ENCODE measurements at regions not wholly inside any gene's neighbourhood (a gene's known extent, or its start where the extent isn't known, plus 50 kb on each side); places are given as distances from the start of the nearest gene placed in this dataset.
"Not testable (repeated sequence)": the region's sequence is repeated elsewhere in the genome, so short reads cannot be mapped to it uniquely, and the experiment has no call there.

GRCh38 chr7:69439636-69440325 is 158.5 kb upstream of the AUTS2 start:
- TF ChIP-seq, protein P1, sequence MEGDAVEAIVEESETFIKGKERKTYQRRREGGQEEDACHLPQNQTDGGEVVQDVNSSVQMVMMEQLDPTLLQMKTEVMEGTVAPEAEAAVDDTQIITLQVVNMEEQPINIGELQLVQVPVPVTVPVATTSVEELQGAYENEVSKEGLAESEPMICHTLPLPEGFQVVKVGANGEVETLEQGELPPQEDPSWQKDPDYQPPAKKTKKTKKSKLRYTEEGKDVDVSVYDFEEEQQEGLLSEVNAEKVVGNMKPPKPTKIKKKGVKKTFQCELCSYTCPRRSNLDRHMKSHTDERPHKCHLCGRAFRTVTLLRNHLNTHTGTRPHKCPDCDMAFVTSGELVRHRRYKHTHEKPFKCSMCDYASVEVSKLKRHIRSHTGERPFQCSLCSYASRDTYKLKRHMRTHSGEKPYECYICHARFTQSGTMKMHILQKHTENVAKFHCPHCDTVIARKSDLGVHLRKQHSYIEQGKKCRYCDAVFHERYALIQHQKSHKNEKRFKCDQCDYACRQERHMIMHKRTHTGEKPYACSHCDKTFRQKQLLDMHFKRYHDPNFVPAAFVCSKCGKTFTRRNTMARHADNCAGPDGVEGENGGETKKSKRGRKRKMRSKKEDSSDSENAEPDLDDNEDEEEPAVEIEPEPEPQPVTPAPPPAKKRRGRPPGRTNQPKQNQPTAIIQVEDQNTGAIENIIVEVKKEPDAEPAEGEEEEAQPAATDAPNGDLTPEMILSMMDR (conservative IDR thresholded peaks at IDR 0.05), result no peak
- H3K27ac ChIP-seq, result no peak overlapping the region

GRCh38 chr7:69440976-69441375 is 157.3 kb upstream of the AUTS2 start:
- no peak overlapping the region for H3K27ac ChIP-seq
- TF ChIP-seq, protein P1 (conservative IDR thresholded peaks at IDR 0.05), result no peak

GRCh38 chr7:69443136-69443535 is 155.1 kb upstream of the AUTS2 start:
- no peak overlapping the region for H3K27ac ChIP-seq
- TF ChIP-seq, protein P1 (conservative IDR thresholded peaks at IDR 0.05), result no peak

DNA sequence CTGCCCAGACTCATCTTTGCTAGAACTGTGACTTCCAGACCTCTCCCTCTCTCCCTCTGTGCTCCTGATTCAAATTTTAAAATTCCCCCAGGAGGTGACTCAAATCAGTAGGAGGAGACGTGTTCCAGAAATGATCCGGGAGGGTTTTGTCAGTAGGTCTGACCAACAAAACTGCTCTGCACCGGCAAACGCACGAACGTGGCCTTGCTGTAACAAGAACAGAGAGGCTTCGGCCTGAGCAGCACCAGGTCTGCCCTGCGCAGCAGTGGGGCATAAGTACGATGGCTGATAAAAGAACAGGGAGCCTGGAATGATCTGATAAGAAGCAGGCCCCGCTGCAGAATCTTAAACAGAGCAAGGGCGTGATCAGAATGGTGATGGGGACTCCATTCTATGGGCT is 152.7 kb upstream of the AUTS2 start:
- H3K27ac ChIP-seq, result no peak overlapping the region
- TF ChIP-seq, protein P1 (conservative IDR thresholded peaks at IDR 0.05), result no peak

DNA sequence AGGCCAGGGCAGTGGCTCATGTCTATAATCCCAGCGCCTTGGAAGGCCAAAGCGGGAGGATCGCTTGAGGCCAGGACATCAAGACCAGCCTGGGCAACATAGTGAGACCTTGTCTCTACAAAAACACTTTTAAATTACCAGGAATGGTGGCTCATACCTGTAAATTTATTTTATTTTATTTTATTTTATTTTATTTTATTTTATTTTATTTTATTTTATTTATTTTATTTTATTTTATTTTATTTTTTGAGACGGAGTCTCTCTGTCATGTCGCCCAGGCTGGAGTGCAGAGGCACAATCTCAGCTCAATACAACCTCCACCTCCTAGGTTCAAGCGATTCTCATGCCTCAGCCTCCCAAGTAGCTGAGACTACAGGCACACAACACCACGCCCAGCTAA is 152.1 kb upstream of the AUTS2 start:
- H3K27ac ChIP-seq, result not testable (repeated sequence)

GRCh38 chr7:69448071-69448470 is 150.2 kb upstream of the AUTS2 start:
- TF ChIP-seq, protein P1 (conservative IDR thresholded peaks at IDR 0.05), result no peak
- H3K27ac ChIP-seq, result no peak overlapping the region

DNA sequence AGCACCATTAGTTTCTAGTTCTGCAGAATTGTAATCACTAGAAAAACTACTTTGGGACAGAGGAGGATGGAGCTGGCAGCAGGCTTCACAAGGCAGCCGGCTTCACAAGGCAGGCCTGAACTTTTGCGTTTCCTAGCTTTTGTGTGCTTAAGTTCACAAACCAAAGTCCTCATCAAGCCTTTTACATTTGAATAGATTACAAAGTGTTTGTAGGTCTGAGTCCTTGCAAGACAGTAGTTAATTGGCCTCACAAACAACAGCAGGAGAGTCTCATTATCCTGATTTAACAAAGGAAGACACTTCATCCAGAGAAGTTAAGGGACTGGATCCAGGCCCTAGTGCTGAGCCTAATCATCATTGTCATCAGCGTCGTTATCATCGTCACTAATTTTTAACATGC is 147.8 kb upstream of the AUTS2 start:
- TF ChIP-seq, protein P1 (conservative IDR thresholded peaks at IDR 0.05), result no peak
- H3K27ac ChIP-seq, result no peak overlapping the region

DNA sequence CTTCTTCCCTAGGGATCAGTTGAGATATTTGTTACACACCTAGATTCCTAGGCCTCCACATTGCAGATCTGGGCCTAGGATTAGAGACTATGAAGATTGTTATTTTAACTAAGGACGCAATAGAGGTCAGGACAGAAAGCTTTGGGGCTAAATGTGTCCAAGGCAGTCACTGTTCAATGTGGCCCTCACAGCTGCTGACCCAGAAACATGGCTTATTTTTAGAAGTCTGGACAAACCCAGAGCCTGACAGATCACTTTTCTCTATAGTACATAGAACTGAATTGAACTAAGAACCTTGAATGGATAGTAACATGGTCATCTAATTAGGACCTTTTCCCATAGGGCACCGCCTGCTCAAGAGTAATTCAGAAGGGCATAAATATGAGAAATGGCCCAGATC is 146.6 kb upstream of the AUTS2 start:
- no peak overlapping the region for H3K27ac ChIP-seq
- TF ChIP-seq, protein P1 (conservative IDR thresholded peaks at IDR 0.05), result no peak

All from VCaP (cell line).